WTC11 (cell line): ENCODE measurements at regions not wholly inside any gene's neighbourhood (a gene's known extent, or its start where the extent isn't known, plus 50 kb on each side); places are given as distances from the start of the nearest gene placed in this dataset.

Source experiments
- ATAC-seq: fragments of 200-7000 bp; cut with Tn5 transposase; 2 replicates; pipeline ENCODE4 v1.10.0; 2021; ENCODE audit warnings: mild to moderate bottlenecking, moderate library complexity
- CTCF ChIA-PET: fragments of 300-600 bp; sonication (Branson Sonifier 250); formaldehyde crosslinking; loops from one replicate; lab custom pipeline; 2021; ENCODE audit warnings: antibody characterized with exemption; lab: Charles Lee
- POLR2A ChIA-PET: fragments of 350-600 bp; sonication (Branson Sonifier 250); formaldehyde crosslinking; loops from one replicate; lab custom pipeline; 2021; ENCODE audit warnings: antibody characterized with exemption; lab: Charles Lee
- DNase-seq: peaks from one replicate; pipeline ENCODE4 v3.0.0; 2021; ENCODE audit warnings: low spot score
- H3K27ac Mint-ChIP-seq: 2 replicates; pipeline ENCODE4 v1.8.0; 2021; ENCODE audit warnings: mixed read lengths
- H3K27me3 Mint-ChIP-seq: 2 replicates; pipeline ENCODE4 v1.8.0; 2021; ENCODE audit warnings: low read depth, mild to moderate bottlenecking, moderate library complexity, mixed read lengths
- H3K36me3 Mint-ChIP-seq: 2 replicates; pipeline ENCODE4 v1.8.0; 2021; ENCODE audit warnings: mixed read lengths
- H3K4me1 Mint-ChIP-seq: 2 replicates; pipeline ENCODE4 v1.8.0; 2022; ENCODE audit warnings: mixed read lengths
- H3K4me3 Mint-ChIP-seq: 2 replicates; pipeline ENCODE4 v1.8.0; 2021; ENCODE audit warnings: mild to moderate bottlenecking, moderate library complexity, mixed read lengths
- H3K9me3 Mint-ChIP-seq: 2 replicates; pipeline ENCODE4 v1.8.0; 2021; ENCODE audit warnings: mixed read lengths
- FOXK1 ChIP-seq: sonication (generic); formaldehyde crosslinking; IDR thresholded peaks from 2 replicates; pipeline ENCODE4 v1.8.0; 2022; ENCODE audit warnings: mild to moderate bottlenecking, moderate library complexity, missing genetic modification reagents
- HMGA2 ChIP-seq: fragments of 250-450 bp; sonication (Bioruptor Pico); IDR thresholded peaks from 2 replicates; pipeline ENCODE4 v1.4.0; 2021; ENCODE audit warnings: mild to moderate bottlenecking, moderate library complexity
- KAT7 ChIP-seq: sonication (generic); formaldehyde crosslinking; IDR thresholded peaks from 2 replicates; pipeline ENCODE4 v1.8.1; 2023; ENCODE audit warnings: missing genetic modification reagents, mild to moderate bottlenecking, borderline replicate concordance
- NFATC4 ChIP-seq: fragments of 250-450 bp; sonication (Bioruptor Pico); IDR thresholded peaks from 2 replicates; pipeline ENCODE4 v1.9.0; 2021; ENCODE audit warnings: mild to moderate bottlenecking
- NR1H2 ChIP-seq: sonication (generic); formaldehyde crosslinking; IDR thresholded peaks from 2 replicates; pipeline ENCODE4 v1.9.0; 2021; ENCODE audit warnings: mild to moderate bottlenecking, moderate library complexity, missing genetic modification reagents
- NR2C2 ChIP-seq: sonication (generic); formaldehyde crosslinking; IDR thresholded peaks from 2 replicates; pipeline ENCODE4 v1.8.0; 2022; ENCODE audit warnings: mild to moderate bottlenecking, missing genetic modification reagents
- SMAD4 ChIP-seq: sonication (generic); formaldehyde crosslinking; IDR thresholded peaks from 2 replicates; pipeline ENCODE4 v1.8.0; 2022; ENCODE audit warnings: mild to moderate bottlenecking, missing genetic modification reagents
- TEAD1 ChIP-seq: sonication (generic); formaldehyde crosslinking; IDR thresholded peaks from 2 replicates; pipeline ENCODE4 v1.8.0; 2022; ENCODE audit warnings: mild to moderate bottlenecking, missing genetic modification reagents
- TP53 ChIP-seq: sonication (generic); formaldehyde crosslinking; IDR thresholded peaks from 2 replicates; pipeline ENCODE4 v1.8.1; 2023; ENCODE audit warnings: mild to moderate bottlenecking, missing genetic modification reagents
- ZNF138 ChIP-seq: sonication (generic); formaldehyde crosslinking; conservative IDR thresholded peaks from 2 replicates; pipeline ENCODE4 v1.8.1; 2022; ENCODE audit warnings: mild to moderate bottlenecking, moderate library complexity, missing genetic modification reagents
- ZNF219 ChIP-seq: sonication (generic); formaldehyde crosslinking; IDR thresholded peaks from 2 replicates; pipeline ENCODE4 v1.8.0; 2023; ENCODE audit warnings: missing genetic modification reagents, mild to moderate bottlenecking, borderline replicate concordance
- TF ChIP-seq, protein P1 (sequence below): sonication (generic); formaldehyde crosslinking; IDR thresholded peaks from 2 replicates; pipeline ENCODE4 v1.8.1; 2023; ENCODE audit warnings: mild to moderate bottlenecking, missing genetic modification reagents, moderate library complexity
- TF ChIP-seq, protein P2 (sequence below): sonication (generic); formaldehyde crosslinking; IDR thresholded peaks from 2 replicates; pipeline ENCODE4 v1.8.1; 2023; ENCODE audit warnings: mild to moderate bottlenecking, missing genetic modification reagents
- TF ChIP-seq, protein P3 (sequence below): fragments of 200-600 bp; IDR thresholded peaks from 2 replicates; pipeline ENCODE4 v1.8.0; 2022; ENCODE audit warnings: antibody characterized with exemption
- TF ChIP-seq, protein P4 (sequence below): sonication (generic); formaldehyde crosslinking; IDR thresholded peaks from 2 replicates; pipeline ENCODE4 v1.8.1; 2022; ENCODE audit warnings: missing genetic modification reagents, borderline replicate concordance
- TF ChIP-seq, protein P5 (sequence below): fragments of 250-450 bp; sonication (Bioruptor Pico); conservative IDR thresholded peaks from 2 replicates; pipeline ENCODE4 v1.9.0; 2021; ENCODE audit warnings: mild to moderate bottlenecking
- TF ChIP-seq, protein P6 (sequence below): sonication (generic); formaldehyde crosslinking; IDR thresholded peaks from 2 replicates; pipeline ENCODE4 v1.8.0; 2023; ENCODE audit warnings: missing genetic modification reagents
- TF ChIP-seq, protein P7 (sequence below): sonication (generic); formaldehyde crosslinking; IDR thresholded peaks from 2 replicates; pipeline ENCODE4 v1.8.1; 2022; ENCODE audit warnings: mild to moderate bottlenecking, moderate library complexity, missing genetic modification reagents

DNA sequence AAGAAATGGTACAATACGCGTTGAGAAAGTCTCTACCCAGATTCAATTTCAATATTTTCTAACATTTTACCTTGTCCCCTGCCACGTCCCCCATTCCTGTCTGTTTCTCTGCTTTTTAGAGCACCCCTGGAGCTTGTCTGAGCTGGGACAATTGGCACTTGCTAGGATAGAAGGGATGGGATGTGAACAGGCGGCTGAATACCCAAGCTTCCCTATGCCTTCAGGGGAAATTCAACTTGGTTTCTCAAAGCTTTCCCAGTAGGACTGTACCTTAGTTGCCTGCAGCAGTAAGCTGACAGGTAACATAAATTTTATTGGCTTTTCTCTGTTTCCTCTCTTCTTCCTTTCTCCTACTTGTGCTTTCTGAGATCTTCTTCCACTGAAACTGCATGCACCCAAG lies 1663.3 kb downstream of the EFNB2 start:
- no peaks in the 10 kb centered on the region for H3K27me3 Mint-ChIP-seq
- peaks cover 10% of the 10 kb centered on the region for H3K4me1 Mint-ChIP-seq
- ChIA-PET POLR2A (no interaction called here), CTCF (no interaction called here)
- DNase-seq, result no peak
- no peak overlapping the region for H3K4me3 Mint-ChIP-seq
- TF ChIP-seq, protein P1, sequence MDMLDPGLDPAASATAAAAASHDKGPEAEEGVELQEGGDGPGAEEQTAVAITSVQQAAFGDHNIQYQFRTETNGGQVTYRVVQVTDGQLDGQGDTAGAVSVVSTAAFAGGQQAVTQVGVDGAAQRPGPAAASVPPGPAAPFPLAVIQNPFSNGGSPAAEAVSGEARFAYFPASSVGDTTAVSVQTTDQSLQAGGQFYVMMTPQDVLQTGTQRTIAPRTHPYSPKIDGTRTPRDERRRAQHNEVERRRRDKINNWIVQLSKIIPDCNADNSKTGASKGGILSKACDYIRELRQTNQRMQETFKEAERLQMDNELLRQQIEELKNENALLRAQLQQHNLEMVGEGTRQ (CRISPR knock-in tag), result no peak
- no peak for TF ChIP-seq NR1H2 (CRISPR knock-in tag)
- no peak for TF ChIP-seq KAT7 (CRISPR knock-in tag)
- H3K36me3 Mint-ChIP-seq, result no peaks in the 10 kb centered on the region
- peak; percentile 85 for ATAC-seq
- H3K9me3 Mint-ChIP-seq, result no peaks in the 10 kb centered on the region
- peak overlapping the region; percentile 46 for H3K27ac Mint-ChIP-seq

DNA sequence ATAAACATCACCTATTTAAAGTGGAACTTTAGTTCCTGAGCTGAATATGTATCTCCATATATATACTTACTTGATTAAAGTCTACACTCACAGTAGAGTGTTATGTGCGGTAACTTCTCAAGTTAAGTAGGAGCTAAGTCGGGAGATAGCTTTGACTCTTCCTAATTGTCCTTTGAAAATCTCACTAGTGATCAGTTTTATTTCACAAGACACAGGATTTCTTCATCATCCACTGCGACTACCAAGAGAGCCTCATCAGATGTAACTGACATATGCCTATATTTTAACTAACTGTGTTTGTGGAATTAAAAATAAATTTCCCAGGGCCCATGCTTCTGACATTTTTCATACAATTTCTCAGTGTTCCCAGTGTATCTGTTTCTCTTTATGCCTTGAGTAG lies 1664.0 kb downstream of the EFNB2 start:
- Mint-ChIP-seq H3K27me3 (no peaks in the 10 kb centered on the region), H3K4me3 (no peak overlapping the region), H3K27ac (no peak overlapping the region), H3K4me1 (peaks cover 10% of the 10 kb centered on the region), H3K36me3 (no peaks in the 10 kb centered on the region), H3K9me3 (no peaks in the 10 kb centered on the region)
- POLR2A ChIA-PET, result no interaction called here
- TF ChIP-seq, protein P2, sequence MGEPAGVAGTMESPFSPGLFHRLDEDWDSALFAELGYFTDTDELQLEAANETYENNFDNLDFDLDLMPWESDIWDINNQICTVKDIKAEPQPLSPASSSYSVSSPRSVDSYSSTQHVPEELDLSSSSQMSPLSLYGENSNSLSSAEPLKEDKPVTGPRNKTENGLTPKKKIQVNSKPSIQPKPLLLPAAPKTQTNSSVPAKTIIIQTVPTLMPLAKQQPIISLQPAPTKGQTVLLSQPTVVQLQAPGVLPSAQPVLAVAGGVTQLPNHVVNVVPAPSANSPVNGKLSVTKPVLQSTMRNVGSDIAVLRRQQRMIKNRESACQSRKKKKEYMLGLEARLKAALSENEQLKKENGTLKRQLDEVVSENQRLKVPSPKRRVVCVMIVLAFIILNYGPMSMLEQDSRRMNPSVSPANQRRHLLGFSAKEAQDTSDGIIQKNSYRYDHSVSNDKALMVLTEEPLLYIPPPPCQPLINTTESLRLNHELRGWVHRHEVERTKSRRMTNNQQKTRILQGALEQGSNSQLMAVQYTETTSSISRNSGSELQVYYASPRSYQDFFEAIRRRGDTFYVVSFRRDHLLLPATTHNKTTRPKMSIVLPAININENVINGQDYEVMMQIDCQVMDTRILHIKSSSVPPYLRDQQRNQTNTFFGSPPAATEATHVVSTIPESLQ (CRISPR knock-in tag), result no peak
- TF ChIP-seq NFATC4 (CRISPR knock-in tag), result no peak
- TF ChIP-seq, protein P3, sequence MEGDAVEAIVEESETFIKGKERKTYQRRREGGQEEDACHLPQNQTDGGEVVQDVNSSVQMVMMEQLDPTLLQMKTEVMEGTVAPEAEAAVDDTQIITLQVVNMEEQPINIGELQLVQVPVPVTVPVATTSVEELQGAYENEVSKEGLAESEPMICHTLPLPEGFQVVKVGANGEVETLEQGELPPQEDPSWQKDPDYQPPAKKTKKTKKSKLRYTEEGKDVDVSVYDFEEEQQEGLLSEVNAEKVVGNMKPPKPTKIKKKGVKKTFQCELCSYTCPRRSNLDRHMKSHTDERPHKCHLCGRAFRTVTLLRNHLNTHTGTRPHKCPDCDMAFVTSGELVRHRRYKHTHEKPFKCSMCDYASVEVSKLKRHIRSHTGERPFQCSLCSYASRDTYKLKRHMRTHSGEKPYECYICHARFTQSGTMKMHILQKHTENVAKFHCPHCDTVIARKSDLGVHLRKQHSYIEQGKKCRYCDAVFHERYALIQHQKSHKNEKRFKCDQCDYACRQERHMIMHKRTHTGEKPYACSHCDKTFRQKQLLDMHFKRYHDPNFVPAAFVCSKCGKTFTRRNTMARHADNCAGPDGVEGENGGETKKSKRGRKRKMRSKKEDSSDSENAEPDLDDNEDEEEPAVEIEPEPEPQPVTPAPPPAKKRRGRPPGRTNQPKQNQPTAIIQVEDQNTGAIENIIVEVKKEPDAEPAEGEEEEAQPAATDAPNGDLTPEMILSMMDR, result no peak
- no peak for TF ChIP-seq TP53 (CRISPR knock-in tag)
- TF ChIP-seq, protein P4, sequence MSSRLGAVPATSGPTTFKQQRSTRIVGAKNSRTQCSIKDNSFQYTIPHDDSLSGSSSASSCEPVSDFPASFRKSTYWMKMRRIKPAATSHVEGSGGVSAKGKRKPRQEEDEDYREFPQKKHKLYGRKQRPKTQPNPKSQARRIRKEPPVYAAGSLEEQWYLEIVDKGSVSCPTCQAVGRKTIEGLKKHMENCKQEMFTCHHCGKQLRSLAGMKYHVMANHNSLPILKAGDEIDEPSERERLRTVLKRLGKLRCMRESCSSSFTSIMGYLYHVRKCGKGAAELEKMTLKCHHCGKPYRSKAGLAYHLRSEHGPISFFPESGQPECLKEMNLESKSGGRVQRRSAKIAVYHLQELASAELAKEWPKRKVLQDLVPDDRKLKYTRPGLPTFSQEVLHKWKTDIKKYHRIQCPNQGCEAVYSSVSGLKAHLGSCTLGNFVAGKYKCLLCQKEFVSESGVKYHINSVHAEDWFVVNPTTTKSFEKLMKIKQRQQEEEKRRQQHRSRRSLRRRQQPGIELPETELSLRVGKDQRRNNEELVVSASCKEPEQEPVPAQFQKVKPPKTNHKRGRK (CRISPR knock-in tag), result no peak
- no peak for TF ChIP-seq NR2C2 (CRISPR knock-in tag)
- no peak for TF ChIP-seq ZNF219 (CRISPR knock-in tag)
- TF ChIP-seq TEAD1, result no peak
- no peak for TF ChIP-seq HMGA2 (CRISPR knock-in tag)
- TF ChIP-seq, protein P5, sequence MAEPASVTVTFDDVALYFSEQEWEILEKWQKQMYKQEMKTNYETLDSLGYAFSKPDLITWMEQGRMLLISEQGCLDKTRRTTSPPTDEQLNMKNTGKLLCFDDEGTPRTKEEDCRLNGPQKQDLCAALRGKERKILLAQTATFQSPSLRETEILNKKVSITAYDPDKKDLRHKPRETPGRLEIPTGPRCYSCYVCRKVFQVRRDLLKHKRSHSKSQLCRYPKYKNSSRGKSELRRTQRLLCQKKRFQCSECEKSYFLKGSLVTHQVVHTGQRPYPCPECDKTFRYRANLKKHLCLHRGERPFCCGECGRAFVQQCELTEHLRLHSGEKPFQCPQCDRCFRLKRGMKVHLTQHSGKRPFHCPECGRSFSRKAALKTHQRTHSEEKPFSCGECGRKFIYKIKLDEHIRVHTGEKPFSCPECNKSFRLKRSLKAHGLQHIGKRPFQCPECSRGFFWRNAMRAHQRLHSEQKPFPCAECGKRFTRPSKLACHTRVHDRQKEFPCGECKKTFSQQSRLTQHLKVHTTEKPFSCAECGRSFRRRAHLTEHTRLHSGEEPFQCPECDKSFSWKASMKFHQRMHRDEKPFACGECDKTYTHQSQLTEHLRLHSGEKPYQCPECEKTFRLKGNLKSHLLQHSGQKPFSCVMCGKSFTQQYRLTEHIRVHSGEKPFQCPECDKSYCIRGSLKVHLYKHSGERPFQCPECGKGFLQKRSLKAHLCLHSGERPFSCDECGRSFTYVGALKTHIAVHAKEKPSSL (CRISPR knock-in tag), result no peak
- no peak for TF ChIP-seq KAT7 (CRISPR knock-in tag)
- DNase-seq (no peak), ATAC-seq (no peak)
- CTCF ChIA-PET, result no interaction called here

DNA sequence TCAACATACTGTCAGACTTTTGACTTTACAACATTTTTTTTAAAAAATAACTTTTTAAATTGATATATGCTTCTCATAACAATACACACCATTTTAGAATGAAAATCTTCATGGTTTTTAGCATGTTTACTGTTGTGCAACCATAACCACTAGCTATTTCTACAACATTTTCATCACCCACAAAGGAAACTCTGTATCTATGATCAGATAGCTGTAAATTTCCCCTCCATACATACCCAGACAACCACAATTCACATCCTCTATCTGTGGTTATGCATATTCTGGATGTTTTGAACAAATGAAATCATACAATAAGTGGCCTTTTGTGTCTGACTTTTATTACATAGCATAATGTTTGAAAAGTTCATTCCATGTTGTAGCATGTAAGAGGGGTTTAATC lies 1666.0 kb downstream of the EFNB2 start:
- H3K4me3 Mint-ChIP-seq, result no peak overlapping the region
- H3K4me1 Mint-ChIP-seq, result peaks cover 4% of the 10 kb centered on the region
- H3K9me3 Mint-ChIP-seq, result no peaks in the 10 kb centered on the region
- DNase-seq (no peak), ATAC-seq (no peak)
- no peaks in the 10 kb centered on the region for H3K27me3 Mint-ChIP-seq
- H3K36me3 Mint-ChIP-seq, result no peaks in the 10 kb centered on the region
- no peak overlapping the region for H3K27ac Mint-ChIP-seq
- ChIA-PET POLR2A (no interaction called here), CTCF (no interaction called here)
- no peak for TF ChIP-seq ZNF138 (CRISPR knock-in tag)
- TF ChIP-seq, protein P2 (CRISPR knock-in tag), result no peak
- TF ChIP-seq, protein P6, sequence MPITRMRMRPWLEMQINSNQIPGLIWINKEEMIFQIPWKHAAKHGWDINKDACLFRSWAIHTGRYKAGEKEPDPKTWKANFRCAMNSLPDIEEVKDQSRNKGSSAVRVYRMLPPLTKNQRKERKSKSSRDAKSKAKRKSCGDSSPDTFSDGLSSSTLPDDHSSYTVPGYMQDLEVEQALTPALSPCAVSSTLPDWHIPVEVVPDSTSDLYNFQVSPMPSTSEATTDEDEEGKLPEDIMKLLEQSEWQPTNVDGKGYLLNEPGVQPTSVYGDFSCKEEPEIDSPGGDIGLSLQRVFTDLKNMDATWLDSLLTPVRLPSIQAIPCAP, result no peak
- TF ChIP-seq, protein P7, sequence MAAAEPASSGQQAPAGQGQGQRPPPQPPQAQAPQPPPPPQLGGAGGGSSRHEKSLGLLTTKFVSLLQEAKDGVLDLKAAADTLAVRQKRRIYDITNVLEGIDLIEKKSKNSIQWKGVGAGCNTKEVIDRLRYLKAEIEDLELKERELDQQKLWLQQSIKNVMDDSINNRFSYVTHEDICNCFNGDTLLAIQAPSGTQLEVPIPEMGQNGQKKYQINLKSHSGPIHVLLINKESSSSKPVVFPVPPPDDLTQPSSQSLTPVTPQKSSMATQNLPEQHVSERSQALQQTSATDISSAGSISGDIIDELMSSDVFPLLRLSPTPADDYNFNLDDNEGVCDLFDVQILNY (CRISPR knock-in tag), result no peak
- TF ChIP-seq SMAD4, result no peak
- no peak for TF ChIP-seq FOXK1 (CRISPR knock-in tag)
- no peak for TF ChIP-seq HMGA2 (CRISPR knock-in tag)
